ENCODE measurements at regions not wholly inside any gene's neighbourhood (a gene's known extent, or its start where the extent isn't known, plus 50 kb on each side); places are given as distances from the start of the nearest gene placed in this dataset.

- no peaks in the 10 kb centered on the region for H3K4me1 Mint-ChIP-seq (ENCODE audit: low read depth)
- intact Hi-C loops (cut with DNase I, micrococcal nuclease): no loop called here
- no peak overlapping the region for H3K4me3 ChIP-seq (ENCODE audit: low read length)
- H3K27me3 ChIP-seq (ENCODE audit: control insufficient read depth in 1 of 2, insufficient read depth in 2 of 2, low read length in 2 of 2): no peaks in the 10 kb centered on the region
- no peak for ATAC-seq (ENCODE audit: poor library complexity)
- peaks cover 23% of the 10 kb centered on the region for H3K27me3 Mint-ChIP-seq
- H3K27ac Mint-ChIP-seq: no peak overlapping the region
- no peak for TF ChIP-seq CTCF (IDR thresholded peaks at IDR 0.05)
- H3K36me3 Mint-ChIP-seq (ENCODE audit: low read depth): no peaks in the 10 kb centered on the region
- H3K27ac ChIP-seq (ENCODE audit: low read depth in 1 of 2, low read length in 2 of 2): no peak overlapping the region
- no peaks in the 10 kb centered on the region for H3K4me1 ChIP-seq (ENCODE audit: insufficient read depth, low read length)
- peaks cover 4% of the 10 kb centered on the region for H3K9me3 Mint-ChIP-seq
- no peak overlapping the region for H3K4me3 Mint-ChIP-seq
- POLR2A ChIA-PET: no interaction called here
- CTCF ChIA-PET: no interaction called here
- H3K36me3 ChIP-seq (ENCODE audit: insufficient read depth, low read length): no peaks in the 10 kb centered on the region
- peaks cover 0 to 3% of the 10 kb centered on the region in 2 experiments for H3K9me3 ChIP-seq (ENCODE audit: control insufficient read depth in 1 of 2, insufficient read depth in 1 of 2, low read length in 2 of 2)
- DNase-seq: no peak
Observed at GRCh38 chr1:208924928-208925327, 658.6 kb upstream of the CAMK1G start.

GRCh38 chr1:208928349-208929010 is 655.0 kb upstream of the CAMK1G start:
- H3K27ac ChIP-seq (ENCODE audit: low read depth in 1 of 2, low read length in 2 of 2): no peak overlapping the region
- DNase-seq: no peak
- no peaks in the 10 kb centered on the region for H3K4me1 ChIP-seq (ENCODE audit: insufficient read depth, low read length)
- H3K27me3 ChIP-seq (ENCODE audit: control insufficient read depth in 1 of 2, insufficient read depth in 2 of 2, low read length in 2 of 2): no peaks in the 10 kb centered on the region
- ChIA-PET CTCF (no interaction called here), POLR2A (no interaction called here)
- no peak overlapping the region for H3K27ac Mint-ChIP-seq
- TF ChIP-seq CTCF (IDR thresholded peaks at IDR 0.05): no peak
- H3K4me3 ChIP-seq (ENCODE audit: low read length): no peak overlapping the region
- no peak overlapping the region for H3K4me3 Mint-ChIP-seq
- no peaks in the 10 kb centered on the region for H3K36me3 ChIP-seq (ENCODE audit: insufficient read depth, low read length)
- peaks cover 0 to 3% of the 10 kb centered on the region in 2 experiments for H3K9me3 ChIP-seq (ENCODE audit: control insufficient read depth in 1 of 2, insufficient read depth in 1 of 2, low read length in 2 of 2)
- H3K4me1 Mint-ChIP-seq (ENCODE audit: low read depth): no peaks in the 10 kb centered on the region
- ATAC-seq (ENCODE audit: poor library complexity): no peak
- peaks cover 23% of the 10 kb centered on the region for H3K27me3 Mint-ChIP-seq
- intact Hi-C loops (cut with DNase I, micrococcal nuclease): no loop called here
- no peaks in the 10 kb centered on the region for H3K36me3 Mint-ChIP-seq (ENCODE audit: low read depth)
- H3K9me3 Mint-ChIP-seq: peaks cover 3% of the 10 kb centered on the region

- H3K4me3 ChIP-seq (ENCODE audit: low read length): no peak overlapping the region
- no peak for TF ChIP-seq CTCF (IDR thresholded peaks at IDR 0.05)
- no peak overlapping the region for H3K27ac ChIP-seq (ENCODE audit: low read depth in 1 of 2, low read length in 2 of 2)
- peaks cover 0 to 3% of the 10 kb centered on the region in 2 experiments for H3K9me3 ChIP-seq (ENCODE audit: control insufficient read depth in 1 of 2, insufficient read depth in 1 of 2, low read length in 2 of 2)
- Mint-ChIP-seq H3K4me3 (no peak overlapping the region), H3K9me3 (peaks cover 3% of the 10 kb centered on the region), H3K27me3 (peaks cover 15% of the 10 kb centered on the region), H3K36me3 (ENCODE audit: low read depth) (no peaks in the 10 kb centered on the region), H3K27ac (no peak overlapping the region), H3K4me1 (ENCODE audit: low read depth) (no peaks in the 10 kb centered on the region)
- no peak for DNase-seq
- H3K4me1 ChIP-seq (ENCODE audit: insufficient read depth, low read length): no peaks in the 10 kb centered on the region
- no peak for ATAC-seq (ENCODE audit: poor library complexity)
- intact Hi-C loops (cut with DNase I, micrococcal nuclease): no loop called here
- no peaks in the 10 kb centered on the region for H3K36me3 ChIP-seq (ENCODE audit: insufficient read depth, low read length)
- CTCF ChIA-PET: no interaction called here
- POLR2A ChIA-PET: no interaction called here
- no peaks in the 10 kb centered on the region for H3K27me3 ChIP-seq (ENCODE audit: control insufficient read depth in 1 of 2, insufficient read depth in 2 of 2, low read length in 2 of 2)
Observed at GRCh38 chr1:208929575-208929974, 653.9 kb upstream of the CAMK1G start.
